ENCODE measurements at regions not wholly inside any gene's neighbourhood (a gene's known extent, or its start where the extent isn't known, plus 50 kb on each side); places are given as distances from the start of the nearest gene placed in this dataset.

DNA sequence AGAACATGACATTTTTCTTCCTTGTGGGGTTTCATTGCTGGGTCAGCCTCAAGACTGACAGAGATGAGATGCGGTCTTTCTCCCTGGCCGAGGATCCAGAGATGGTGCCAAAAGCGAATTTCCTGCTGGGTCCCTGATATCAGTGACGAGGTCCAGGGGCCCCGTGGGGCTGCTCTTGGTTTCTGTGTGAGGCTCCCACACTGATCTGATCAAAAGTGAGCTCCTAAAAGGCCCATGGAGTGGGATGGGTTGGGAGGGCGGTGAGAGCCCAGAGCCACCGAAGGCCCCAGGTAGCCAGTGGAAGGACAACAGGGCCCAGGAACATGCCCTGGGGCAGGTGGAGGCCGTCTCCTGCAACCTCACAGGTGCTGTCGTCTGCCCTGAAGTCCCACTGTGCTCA, 208.4 kb upstream of the CDH4 start:
- CTCF ChIA-PET (ENCODE audit: unreplicated experiment) = no interaction called here
- no peak for DNase-seq (ENCODE audit: low spot score)
- Histone ChIP-seq H3K79me2 (ENCODE audit: insufficient read depth, low read depth, low read length) (no peaks in the 10 kb centered on the region), H3K4me2 (ENCODE audit: low read length) (no peak overlapping the region), H2AFZ (ENCODE audit: low read length) (no peak overlapping the region), H3K4me1 (ENCODE audit: insufficient read depth, low read length, poor library complexity, severe bottlenecking) (no peaks in the 10 kb centered on the region), H4K20me1 (ENCODE audit: insufficient read depth, low read length) (no peaks in the 10 kb centered on the region), H3K9me3 (ENCODE audit: low read length) (no peaks in the 10 kb centered on the region), H3K9me2 (ENCODE audit: insufficient read depth, low read length) (no peaks in the 10 kb centered on the region), H3K27ac (ENCODE audit: low read depth, low read length, poor library complexity, severe bottlenecking) (no peak overlapping the region), H3K36me3 (ENCODE audit: insufficient read depth, low read length) (no peaks in the 10 kb centered on the region), H3K4me3 (ENCODE audit: low read depth, low read length, poor library complexity, severe bottlenecking) (no peak overlapping the region)
- no peak for TF ChIP-seq EZH2phosphoT487 (IDR thresholded peaks at IDR 0.05; ENCODE audit: borderline replicate concordance, low read depth, low read length)
- no peak for TF ChIP-seq CTCF (conservative IDR thresholded peaks at IDR 0.05; ENCODE audit: low read length)
- intact Hi-C loops (cut with micrococcal nuclease; ENCODE audit: unreplicated experiment) = no loop called here
- BruUV-seq (replicated peaks) = no TSS peak
- POLR2A ChIA-PET = no interaction called here

- DNase-seq (ENCODE audit: low spot score) = no peak
- no TSS peak for BruUV-seq (replicated peaks)
Observed at GRCh38 chr20:61044499-61044898, 207.6 kb upstream of the CDH4 start.

DNA sequence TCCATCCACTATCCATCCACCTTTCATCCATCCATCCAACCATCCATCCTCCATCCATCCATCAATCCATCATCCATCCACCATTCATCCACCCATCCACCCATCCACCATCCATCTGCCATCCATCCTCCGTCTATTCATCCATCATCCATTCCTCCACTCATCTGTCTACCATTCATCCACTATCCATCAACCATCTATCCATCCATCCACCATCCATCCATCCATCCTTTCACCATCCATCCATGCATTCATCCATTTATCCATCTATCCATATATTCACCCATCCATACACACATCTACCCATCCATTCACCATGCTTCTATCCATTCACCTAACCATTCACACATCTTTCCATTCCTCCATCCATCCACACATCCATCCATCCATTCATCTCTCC, 207.0 kb upstream of the CDH4 start:
- TF ChIP-seq EZH2phosphoT487 (IDR thresholded peaks at IDR 0.05; ENCODE audit: borderline replicate concordance, low read depth, low read length) (no peak), CTCF (conservative IDR thresholded peaks at IDR 0.05; ENCODE audit: low read length) (no peak)
- intact Hi-C loops (cut with micrococcal nuclease; ENCODE audit: unreplicated experiment) = no loop called here
- Histone ChIP-seq H3K4me2 (ENCODE audit: low read length) (no peak overlapping the region), H3K79me2 (ENCODE audit: insufficient read depth, low read depth, low read length) (no peaks in the 10 kb centered on the region), H3K4me3 (ENCODE audit: low read depth, low read length, poor library complexity, severe bottlenecking) (no peak overlapping the region), H3K36me3 (ENCODE audit: insufficient read depth, low read length) (no peaks in the 10 kb centered on the region), H3K4me1 (ENCODE audit: insufficient read depth, low read length, poor library complexity, severe bottlenecking) (no peaks in the 10 kb centered on the region), H3K9me3 (ENCODE audit: low read length) (no peaks in the 10 kb centered on the region), H2AFZ (ENCODE audit: low read length) (no peak overlapping the region), H3K9me2 (ENCODE audit: insufficient read depth, low read length) (no peaks in the 10 kb centered on the region), H3K27ac (ENCODE audit: low read depth, low read length, poor library complexity, severe bottlenecking) (no peak overlapping the region), H4K20me1 (ENCODE audit: insufficient read depth, low read length) (no peaks in the 10 kb centered on the region)
- no peak for DNase-seq (ENCODE audit: low spot score)
- ChIA-PET POLR2A (no interaction called here), CTCF (ENCODE audit: unreplicated experiment) (no interaction called here)
- no TSS peak for BruUV-seq (replicated peaks)

More at GRCh38 chr20:61044499-61044898, 207.6 kb upstream of the CDH4 start:
- TF ChIP-seq EZH2phosphoT487 (IDR thresholded peaks at IDR 0.05; ENCODE audit: borderline replicate concordance, low read depth, low read length) = no peak
- no peak for TF ChIP-seq CTCF (conservative IDR thresholded peaks at IDR 0.05; ENCODE audit: low read length)
- Histone ChIP-seq H3K4me1 (ENCODE audit: insufficient read depth, low read length, poor library complexity, severe bottlenecking) (no peaks in the 10 kb centered on the region), H2AFZ (ENCODE audit: low read length) (no peak overlapping the region), H4K20me1 (ENCODE audit: insufficient read depth, low read length) (no peaks in the 10 kb centered on the region), H3K9me3 (ENCODE audit: low read length) (no peaks in the 10 kb centered on the region), H3K9me2 (ENCODE audit: insufficient read depth, low read length) (no peaks in the 10 kb centered on the region), H3K79me2 (ENCODE audit: insufficient read depth, low read depth, low read length) (no peaks in the 10 kb centered on the region), H3K4me2 (ENCODE audit: low read length) (no peak overlapping the region), H3K36me3 (ENCODE audit: insufficient read depth, low read length) (no peaks in the 10 kb centered on the region), H3K27ac (ENCODE audit: low read depth, low read length, poor library complexity, severe bottlenecking) (no peak overlapping the region), H3K4me3 (ENCODE audit: low read depth, low read length, poor library complexity, severe bottlenecking) (no peak overlapping the region)
- ChIA-PET CTCF (ENCODE audit: unreplicated experiment) (no interaction called here), POLR2A (no interaction called here)
- intact Hi-C loops (cut with micrococcal nuclease; ENCODE audit: unreplicated experiment) = no loop called here

Data from OCI-LY7 (cell line).